Nucleus accumbens (tissue), 56 donors: ENCODE measurements at regions not wholly inside any gene's neighbourhood (a gene's known extent, or its start where the extent isn't known, plus 50 kb on each side); places are given as distances from the start of the nearest gene placed in this dataset.
"Not testable (repeated sequence)": the region's sequence is repeated elsewhere in the genome, so short reads cannot be mapped to it uniquely, and the experiment has no call there.

Experiments used
- DNase-seq, 56 donors: peaks; one replicate each; lab custom pipeline; 2025; lab: John Stamatoyannopoulos, UW

GRCh38 chrX:42020225-42020624 lies 96.9 kb upstream of the CASK start:
- DNase-seq = no peak

GRCh38 chrX:42017971-42018370 lies 94.6 kb upstream of the CASK start:
- no peak for DNase-seq

- no peak for DNase-seq
Observed at GRCh38 chrX:42000836-42001235, 77.5 kb upstream of the CASK start.

GRCh38 chrX:41984628-41985027 lies 61.3 kb upstream of the CASK start:
- peak in 3 of 56 donors; percentile 0 to 11 (median 0) for DNase-seq

- no peak for DNase-seq
Observed at GRCh38 chrX:41982953-41983352, 59.6 kb upstream of the CASK start.

- DNase-seq = peak in 1 of 56 donors; percentile 13
Observed at GRCh38 chrX:41981481-41982013, 58.2 kb upstream of the CASK start.

- DNase-seq = not testable (repeated sequence)
Observed at GRCh38 chrX:41974677-41975076, 51.3 kb upstream of the CASK start.

GRCh38 chrX:41973208-41973607 lies 49.9 kb upstream of the CASK start:
- DNase-seq = no peak
